Suprapubic skin (tissue), 4 donors: ENCODE measurements at regions not wholly inside any gene's neighbourhood (a gene's known extent, or its start where the extent isn't known, plus 50 kb on each side); places are given as distances from the start of the nearest gene placed in this dataset.
"Not testable (repeated sequence)": the region's sequence is repeated elsewhere in the genome, so short reads cannot be mapped to it uniquely, and the experiment has no call there.

Experiments used
- CTCF ChIP-seq, 2 donors: fragments of 200-600 bp in 1 of 2; fragments of 450-650 bp in 1 of 2; sonication (generic) in 1 of 2; IDR thresholded peaks; one replicate each; pipeline ENCODE4 v1.5.1; 2016 to 2019; ENCODE audit warnings: antibody characterized with exemption in 2 of 2, mild to moderate bottlenecking in 1 of 2, moderate library complexity in 1 of 2
- EP300 ChIP-seq: sonication (generic); formaldehyde crosslinking; IDR thresholded peaks from one replicate; pipeline ENCODE4 v1.6.1; 2017; ENCODE audit warnings: antibody characterized with exemption
- POLR2A ChIP-seq, 2 donors: fragments of 450-650 bp; IDR thresholded peaks; one replicate each; pipeline ENCODE4 v1.6.1; 2017; ENCODE audit warnings: antibody characterized with exemption in 2 of 2, mild to moderate bottlenecking in 2 of 2, moderate library complexity in 2 of 2
- POLR2AphosphoS5 ChIP-seq, 3 donors: sonication (generic); formaldehyde crosslinking; IDR thresholded peaks; one replicate each; pipeline ENCODE4 v1.6.1; 2017; ENCODE audit warnings: antibody characterized with exemption in 3 of 3

DNA sequence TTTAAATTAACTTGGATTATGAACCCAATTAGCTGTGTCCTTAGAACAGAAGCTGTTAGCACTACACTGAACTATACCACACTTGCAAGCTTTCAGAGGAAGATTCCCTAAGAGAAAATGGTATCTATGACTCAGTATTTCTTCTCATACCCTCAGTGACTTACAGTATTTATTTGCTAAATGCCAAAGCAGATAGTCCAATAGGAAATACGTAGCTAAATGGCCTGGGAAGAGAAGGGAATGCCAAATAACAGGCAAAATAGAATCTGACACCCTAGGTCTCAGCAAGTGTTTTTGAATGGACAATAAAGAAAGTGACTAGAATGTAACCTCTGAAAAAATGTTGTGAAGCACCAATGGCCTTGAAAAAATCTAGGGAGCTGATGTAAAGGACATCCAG is 570.8 kb downstream of the ZWINT start:
- not testable (repeated sequence) for TF ChIP-seq POLR2AphosphoS5 (IDR thresholded peaks at IDR 0.05); CTCF (IDR thresholded peaks at IDR 0.05); POLR2A (IDR thresholded peaks at IDR 0.05); EP300
